GM21447 (cell line): ENCODE measurements at regions not wholly inside any gene's neighbourhood (a gene's known extent, or its start where the extent isn't known, plus 50 kb on each side); places are given as distances from the start of the nearest gene placed in this dataset.

Source experiments
- ATAC-seq: cut with Tn5 transposase; IDR thresholded peaks from one replicate; pipeline ENCODE4 v1.9.1; 2021; ENCODE audit not compliant: unreplicated experiment

DNA sequence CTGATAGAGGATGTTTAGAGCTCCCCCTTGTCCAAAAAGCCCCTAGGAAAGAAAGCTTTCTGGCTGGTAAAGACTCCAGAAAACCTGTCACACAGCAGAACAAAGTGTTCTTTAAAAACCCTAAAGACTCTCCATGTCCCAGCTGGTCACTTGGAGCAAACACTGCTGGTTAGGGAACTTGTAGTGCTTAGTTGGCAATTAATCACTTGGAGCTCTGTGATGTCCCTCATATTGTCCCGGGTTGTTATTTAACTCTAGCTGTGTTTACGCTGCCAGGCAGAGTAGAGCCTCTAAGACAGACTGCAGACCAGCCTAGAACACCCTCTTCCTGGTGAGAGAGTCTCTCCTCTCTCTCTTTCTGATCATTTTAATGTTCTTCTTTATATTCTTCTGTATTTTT, 267.3 kb downstream of the BCOR start:
- ATAC-seq, result no peak

DNA sequence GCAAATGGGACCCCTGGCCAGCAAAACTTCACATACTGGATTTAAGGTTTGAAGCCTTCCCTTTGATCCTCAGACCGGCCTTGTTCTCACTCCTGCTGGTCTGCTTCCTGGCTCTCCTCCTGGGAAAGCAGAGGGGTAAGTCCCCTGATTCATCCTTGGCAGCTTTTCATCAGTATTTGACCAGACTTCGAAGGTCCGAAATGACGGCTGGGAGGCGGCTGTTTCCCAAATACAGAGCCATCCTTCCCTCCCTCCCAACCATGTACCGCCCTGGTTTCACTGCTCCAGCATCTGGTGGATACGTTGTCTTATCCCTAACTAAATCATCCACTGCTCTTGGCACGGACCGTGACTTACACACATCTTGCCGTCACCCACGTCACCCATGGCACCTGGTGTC, 265.5 kb downstream of the BCOR start:
- no peak for ATAC-seq

DNA sequence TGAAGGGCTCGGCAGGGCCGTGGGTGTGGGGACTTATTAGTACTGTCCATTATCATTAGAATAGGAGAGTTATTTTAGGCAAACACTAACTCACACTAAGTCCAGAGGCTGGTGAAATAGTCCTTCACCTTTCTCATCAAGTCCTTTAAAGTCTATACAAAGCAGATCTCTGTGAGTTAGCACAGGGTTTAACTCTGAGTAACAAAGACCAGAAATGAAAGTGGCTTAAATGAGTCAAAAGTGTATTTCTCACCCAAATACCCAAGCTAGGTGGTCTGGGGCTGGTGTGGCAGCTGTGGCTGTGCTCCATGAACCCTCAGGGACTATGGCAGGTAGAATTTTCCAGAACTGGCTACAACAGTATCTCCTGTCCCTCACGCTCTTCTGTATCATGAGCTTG, 263.2 kb downstream of the BCOR start:
- ATAC-seq, result no peak

DNA sequence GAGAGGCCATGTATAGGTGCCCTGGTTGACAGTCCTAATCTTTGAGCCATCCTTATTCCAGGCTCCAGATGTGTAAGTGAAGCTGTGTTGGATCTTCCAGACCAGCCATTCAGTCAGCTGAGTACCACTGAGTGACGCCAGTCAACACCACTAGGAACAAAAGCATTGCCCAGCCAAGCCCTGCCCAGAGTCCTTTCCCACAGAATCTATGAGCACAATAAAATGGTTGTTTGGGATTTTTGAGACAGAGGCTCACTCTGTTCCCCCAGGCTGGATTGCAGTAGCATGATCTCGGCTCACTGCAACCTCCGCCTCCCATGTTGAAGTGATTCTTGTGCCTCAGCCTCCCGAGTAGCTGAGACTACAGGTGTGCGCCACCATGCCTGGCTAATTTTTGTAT, 262.5 kb downstream of the BCOR start:
- ATAC-seq, result no peak

DNA sequence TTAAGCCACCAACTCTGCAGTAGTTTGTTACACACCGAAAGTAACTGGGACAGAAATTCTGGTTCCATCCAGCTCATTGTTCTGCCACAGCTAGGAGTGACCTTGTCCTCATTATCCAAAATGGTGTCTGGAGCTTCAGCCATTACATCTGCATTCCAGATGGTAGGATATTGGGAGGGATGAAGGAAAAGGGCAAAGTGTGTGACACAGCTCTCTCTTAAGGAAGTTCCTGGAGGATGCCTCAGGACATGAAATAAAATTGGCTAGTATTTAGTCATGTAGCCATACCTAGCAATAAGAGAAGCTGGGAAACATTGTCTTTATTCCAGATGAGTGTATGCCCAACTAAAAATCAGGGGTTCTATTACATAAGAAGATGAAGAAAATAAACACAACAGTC, 262.0 kb downstream of the BCOR start:
- ATAC-seq, result no peak

DNA sequence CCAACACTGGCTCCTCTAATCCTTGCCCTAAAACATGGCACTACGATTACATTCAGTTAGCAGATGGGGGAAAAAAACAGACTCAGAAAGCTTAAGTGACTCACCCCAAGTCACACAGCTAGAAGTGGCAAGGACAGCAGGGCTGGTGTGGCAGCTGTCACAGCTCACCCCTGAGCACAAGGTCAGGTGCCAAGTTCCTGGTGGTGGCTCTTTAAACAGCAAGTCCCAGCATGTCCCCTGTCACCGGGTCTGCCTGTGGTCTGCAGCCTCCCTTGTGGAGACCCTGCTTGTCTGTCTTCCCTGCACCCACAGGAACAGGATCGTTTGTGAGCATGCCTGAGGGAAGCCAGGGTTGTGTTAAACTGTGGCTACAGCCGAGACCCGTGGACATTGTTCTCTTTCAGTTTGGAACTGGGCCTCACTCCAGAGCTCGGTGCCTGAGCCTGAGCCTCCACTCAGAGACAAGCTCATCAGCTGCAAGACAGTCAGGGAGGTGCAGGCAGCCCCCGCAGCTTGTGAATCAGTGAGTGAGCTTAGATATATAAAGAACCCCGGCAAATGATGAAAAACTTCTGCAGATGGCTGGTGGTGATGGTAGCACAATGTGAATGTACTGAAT, 260.8 kb downstream of the BCOR start:
- ATAC-seq, result no peak

DNA sequence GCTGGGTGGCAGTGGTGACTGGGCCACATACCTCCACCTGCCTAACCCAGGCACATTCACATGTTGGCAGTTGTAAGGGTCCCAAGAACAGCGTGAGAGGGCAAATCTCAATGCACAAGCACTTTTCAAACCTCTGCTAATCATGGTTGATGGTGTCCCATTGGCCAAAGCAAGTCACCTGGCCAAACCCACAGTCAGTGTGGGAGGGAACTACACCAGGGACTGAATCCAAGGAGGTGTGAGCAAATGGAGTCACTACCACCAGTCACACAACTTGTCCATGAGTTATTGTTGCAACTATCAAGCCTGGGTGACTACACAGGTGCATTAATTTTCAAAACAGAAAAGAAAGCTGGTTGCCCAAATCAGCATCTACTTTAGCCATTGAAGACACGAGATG, 260.1 kb downstream of the BCOR start:
- ATAC-seq, result no peak

DNA sequence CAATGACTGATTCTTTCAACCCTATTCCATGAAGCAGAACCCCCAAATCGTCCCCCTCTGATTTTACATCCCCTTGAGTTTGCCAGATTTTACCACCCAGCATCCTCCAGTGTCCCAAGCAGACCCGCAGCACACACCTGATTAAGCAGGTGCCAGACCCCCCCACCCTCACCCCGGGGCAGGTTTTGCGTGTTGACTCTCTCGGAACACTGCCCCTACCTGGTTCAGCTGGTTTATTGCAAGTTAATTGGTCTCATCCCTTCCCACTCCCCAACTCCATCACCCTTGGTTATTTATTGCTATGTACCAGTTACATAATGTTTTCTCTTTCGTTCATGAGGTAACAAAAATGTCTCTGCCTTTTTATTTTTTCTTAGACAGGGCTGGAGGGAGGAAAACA, 258.4 kb downstream of the BCOR start:
- no peak for ATAC-seq

DNA sequence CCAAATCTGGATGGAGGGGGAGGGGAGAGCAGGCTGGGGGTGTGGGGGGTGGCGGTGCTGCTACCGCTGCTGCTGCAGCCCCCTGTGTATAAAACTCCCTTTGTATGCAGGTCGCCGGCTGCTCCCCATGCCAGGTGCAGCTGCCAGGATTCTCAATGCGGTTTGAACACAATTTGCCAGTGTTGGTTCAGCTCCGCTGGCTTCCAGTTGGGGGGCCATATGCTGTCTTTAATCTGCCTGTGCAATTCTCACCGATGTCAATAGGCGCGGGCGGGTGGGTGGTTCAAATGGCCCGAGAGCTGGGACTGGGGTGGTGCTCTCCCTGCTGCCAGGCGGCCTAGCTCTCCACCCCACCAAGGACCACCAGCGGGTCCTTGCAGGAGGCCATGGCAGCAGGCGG, 257.6 kb downstream of the BCOR start:
- no peak for ATAC-seq

DNA sequence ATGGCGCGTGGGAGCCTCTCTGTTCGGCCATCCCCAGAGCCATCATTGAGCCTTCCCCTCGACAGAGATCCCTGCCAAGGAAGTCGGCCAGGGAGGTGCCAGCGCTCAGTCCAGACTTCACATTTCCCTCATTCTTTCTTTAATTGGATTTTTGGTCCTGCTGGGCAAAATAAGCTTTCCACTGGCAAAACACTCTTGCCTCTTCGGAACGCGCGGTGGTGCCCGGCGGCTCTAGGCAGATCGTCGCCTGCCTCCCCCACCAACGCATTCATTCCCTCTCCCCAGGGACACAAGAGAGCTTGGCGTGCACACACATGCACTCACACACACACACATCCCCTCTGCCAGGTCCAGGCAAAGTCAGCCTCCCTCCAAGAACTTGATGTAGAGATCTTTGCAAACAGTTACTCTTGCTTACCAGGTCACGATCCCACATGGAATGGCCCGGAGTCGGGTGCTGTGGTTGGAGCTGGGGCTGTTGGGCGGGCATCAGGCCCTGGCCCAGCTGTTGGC, 257.1 kb downstream of the BCOR start:
- no peak for ATAC-seq

DNA sequence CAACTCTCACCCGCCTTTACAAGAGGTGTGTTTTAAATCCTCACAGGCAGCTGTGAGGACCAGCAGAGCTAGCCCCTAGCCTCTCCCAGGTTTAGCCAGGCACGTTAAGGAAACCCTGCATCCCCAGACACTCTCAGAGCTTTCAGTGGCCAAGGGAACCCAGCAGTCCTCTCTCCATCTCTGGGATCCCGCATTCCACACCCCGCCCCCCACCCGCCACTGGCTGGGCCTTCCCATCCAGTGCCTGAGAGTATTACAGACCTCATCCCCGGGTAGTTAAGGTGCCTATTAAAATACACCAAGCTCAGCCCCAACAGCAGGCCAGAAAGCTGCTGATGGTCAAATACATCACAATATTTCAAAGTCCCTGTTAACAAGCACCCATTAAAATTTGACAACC, 256.2 kb downstream of the BCOR start:
- no peak for ATAC-seq

DNA sequence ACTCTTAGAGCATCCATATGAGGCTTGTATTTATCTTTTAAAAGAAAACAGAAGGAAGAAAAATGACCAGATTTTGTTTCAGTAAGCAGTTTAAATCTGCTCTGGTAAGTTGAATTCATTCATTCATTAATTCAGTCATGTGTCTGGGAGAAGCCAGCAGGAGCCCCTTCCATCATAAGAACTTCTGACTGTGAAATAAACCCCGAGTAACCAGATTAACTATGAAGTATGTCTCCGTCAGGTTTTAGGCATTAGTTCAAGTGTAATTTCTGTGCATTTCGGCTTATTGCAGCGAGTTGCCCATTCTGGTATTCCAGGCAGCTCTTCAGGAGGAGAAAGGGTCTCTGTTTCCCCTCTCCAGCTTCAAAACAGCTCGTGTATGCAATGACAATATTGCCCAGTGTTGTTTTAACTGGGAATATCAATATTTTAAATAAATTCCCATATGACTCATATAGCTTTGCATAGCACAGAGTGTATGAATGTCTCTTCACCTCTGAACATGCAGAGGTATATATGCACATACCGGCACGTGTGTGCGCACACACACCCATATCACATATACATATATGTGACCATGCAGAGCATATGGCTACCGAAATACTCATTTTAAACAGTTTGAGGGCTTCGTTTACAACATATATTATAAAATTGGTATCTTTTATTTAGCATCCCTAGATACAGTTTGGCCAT, 255.3 kb downstream of the BCOR start:
- ATAC-seq, result no peak

DNA sequence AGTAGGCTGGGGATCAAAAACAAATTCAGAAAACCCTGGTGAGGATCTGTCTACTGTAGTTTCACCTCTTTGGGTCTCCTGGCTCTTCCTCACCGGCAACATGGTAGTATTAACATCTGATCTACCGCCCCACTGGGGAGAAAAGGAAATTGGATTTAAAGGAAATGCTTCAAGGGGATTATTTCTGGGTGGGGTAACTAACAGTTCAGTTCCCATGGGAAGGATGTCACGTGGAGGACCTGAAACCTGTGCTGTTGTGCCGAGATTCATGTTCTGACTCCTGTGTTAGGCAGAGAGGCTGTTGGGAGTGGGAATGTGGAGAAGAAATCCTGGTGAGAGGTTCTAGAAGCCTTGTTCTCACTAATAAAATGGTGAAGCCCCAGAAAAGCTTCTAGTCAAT, 254.4 kb downstream of the BCOR start:
- no peak for ATAC-seq

DNA sequence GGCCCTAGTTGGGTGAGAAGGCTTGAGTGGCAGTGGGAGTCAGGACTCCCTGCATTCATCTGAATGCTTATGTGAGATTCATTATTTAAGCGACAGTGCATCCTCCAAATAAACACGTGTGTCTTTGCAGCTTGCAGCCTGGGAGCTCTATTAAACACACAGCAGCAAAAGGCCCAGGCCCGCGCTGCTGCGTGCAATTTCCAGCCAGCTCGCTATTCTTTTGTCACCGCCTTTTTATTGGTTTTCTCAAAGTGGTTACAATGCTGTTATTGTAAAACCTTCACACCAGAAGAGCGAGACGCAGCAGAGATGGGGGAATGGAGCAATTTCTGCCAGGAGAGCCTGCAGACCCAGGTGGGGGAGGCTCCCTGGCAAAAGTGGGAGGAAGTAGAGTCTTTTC, 252.5 kb downstream of the BCOR start:
- no peak for ATAC-seq

DNA sequence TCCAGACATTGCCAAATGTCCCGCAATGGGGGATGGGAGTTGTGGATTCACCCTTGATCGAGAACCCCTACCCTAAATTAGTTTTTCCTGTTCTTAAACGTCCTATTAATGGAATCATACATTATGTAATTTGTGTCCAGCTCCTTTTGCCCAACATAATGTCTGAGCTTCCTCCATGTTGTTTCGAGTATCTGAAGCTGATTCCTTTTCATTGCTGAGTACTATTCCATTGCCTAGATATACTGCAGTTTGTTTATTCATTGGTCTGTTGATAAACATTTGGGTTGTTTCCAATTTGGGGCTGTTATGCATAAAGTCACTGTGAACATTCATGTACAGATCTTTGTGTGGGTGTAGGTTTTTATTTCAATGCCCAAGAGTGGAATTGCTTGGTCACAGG, 251.3 kb downstream of the BCOR start:
- ATAC-seq, result no peak

DNA sequence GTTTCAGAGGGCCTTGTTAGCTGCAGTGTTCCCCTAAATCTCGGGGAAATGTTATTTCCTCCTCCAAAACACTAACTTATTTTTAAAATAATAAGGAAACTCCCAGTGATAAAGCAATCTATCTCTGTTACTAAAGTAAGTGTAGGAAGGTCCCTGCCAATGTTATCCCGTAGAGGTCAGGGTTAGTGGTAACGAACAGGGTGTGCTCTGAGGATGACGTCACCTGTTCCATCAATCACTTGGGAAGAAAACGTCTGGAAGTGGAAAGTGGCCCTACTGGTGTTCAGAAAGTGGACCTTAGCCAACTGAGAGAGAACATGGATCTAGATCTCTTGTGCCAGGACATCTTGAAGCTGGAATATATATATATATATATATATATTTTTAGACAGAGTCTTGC, 249.5 kb downstream of the BCOR start:
- no peak for ATAC-seq

DNA sequence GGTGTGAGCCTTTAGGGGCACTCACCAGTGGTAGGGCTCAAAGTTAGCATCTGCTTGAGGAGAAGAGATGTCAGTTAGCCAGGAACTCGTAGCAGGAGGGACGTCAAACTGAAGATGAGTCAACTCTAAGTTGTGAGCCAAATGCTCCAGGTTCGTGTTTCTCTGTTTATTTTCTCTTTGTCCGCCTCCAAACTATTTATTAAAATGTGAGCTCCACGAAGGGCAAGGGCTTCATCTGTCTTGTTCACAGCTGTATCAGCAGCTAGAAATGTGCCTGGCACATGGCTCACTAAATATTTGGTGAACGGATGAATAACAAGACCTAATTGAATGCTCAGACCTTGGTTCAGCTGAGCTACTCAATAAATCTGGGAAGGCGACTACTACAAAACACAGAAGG, 248.9 kb downstream of the BCOR start:
- no peak for ATAC-seq

DNA sequence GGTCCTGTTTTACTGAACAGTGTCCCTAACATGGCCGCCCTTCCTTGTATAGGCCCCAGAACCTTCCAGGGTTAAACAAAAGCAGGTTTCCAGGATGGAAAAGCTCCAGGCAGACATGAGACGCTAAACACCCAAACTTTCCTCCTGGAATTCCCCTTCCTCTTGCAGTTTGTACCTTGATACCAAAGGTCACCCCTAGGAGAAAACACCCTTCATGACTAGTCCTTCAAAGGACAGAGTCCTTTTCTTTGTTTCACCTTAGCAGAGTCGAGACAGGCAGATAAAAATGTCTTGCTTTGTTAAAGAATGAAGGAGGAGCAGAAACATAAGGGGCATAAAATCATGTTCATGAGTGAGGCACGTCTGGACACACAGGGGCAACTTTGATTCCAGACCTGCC, 247.5 kb downstream of the BCOR start:
- ATAC-seq, result no peak

DNA sequence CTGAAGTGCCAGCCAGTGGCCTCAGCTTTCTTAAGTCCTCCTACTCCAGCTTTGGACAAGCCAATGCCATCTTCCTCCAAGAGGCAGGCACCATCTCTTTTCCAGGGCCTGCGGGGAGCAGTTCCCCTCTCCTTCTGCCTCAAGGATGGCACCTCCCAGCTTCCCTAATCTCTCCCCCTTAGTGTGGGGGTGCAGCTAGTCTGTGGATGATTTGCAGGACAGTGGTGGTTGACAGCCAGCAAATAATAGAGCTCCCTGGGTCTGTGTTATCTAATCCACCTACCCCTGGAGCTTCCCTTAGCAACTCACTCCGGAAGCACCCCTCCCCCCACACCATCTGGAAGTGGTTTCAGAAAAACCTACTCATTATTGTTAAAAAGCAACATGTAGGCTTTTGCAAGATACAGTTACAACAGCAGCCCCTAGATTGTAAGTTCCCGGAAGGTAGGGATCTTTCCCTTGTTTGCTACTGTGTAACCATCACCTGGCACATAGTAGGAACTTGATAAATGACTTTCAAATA, 247.1 kb downstream of the BCOR start:
- ATAC-seq, result no peak

DNA sequence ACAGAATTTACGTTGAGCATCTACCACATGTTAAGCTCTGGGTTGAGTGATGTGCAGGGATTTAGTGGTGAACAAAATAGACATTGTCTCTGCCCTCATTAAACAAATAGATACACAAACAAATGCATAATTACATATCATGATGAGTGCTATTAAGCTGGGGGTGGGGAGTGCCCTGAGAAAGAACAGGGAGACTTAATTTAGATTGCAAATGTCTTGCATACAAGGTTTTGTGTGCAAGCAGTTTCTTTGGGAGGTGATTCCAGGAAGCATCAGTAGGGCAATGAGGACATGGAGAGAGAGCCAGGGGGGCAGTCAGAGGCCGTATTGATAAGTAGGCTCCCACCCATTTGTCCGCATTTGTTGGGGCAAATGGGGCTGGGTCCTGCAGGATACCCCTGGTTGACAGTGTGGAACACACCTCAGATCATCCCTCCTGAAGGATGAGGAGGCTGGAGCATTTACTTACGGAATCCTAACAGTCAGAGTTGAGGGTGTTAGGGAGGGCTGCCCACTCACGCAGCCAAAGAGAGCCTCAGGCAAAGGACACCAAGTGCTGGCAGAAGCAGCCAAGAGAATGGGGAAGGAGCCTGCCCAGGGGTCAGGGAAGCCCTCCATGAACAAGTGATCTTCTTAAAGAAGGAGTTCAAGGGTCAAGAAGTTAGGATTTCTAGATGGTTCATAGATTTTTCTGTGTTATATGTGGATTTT, 245.9 kb downstream of the BCOR start:
- ATAC-seq, result no peak

DNA sequence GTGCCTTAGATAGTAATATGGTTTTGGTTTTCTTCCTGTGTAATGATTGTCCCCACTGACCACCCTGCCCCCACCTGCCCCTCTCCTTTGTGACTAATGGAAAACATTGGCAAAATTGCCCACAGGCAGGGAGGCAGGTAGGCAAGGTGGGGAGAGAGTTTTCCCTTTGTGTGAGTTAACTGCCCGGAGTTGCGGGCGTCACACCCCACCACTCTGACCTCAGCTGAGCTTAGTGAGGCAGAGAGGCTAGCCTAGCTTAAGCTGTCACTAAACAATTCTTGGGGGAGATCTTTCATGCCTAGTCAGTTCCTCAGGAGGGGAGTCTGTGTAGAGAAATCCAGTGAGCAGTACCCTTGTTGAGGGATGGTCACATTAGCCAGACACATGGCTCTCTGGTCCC, 245.3 kb downstream of the BCOR start:
- ATAC-seq, result no peak

DNA sequence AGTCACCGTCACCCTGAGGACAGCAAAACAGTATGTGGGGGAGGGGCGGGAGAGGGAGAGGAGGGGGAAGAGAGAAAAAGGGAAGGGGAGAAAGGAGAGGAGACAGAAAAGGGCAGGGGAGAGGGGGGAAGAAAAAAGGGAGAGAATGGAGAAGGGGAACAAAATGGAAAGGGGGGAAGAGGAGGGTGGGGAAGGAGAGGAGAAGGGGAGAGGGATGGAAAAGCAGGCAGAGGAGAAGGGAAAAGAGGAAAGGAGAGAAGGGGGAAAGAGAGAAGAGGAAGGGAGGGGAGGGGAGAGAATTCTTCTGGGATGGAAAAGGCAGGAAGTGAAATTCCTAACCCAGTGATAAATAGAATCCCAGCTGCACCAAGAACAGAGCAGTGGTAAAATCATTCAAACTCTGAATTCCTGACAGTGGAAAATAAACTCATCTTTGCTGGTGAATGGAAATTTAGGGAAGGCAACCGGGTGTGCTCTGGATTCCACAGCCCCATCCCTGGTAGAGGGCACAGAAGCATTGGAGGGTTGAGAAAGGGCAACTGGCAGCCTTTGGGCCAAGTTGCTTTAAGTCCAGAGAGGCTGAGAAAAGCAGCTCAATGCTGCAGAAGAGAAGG, 244.2 kb downstream of the BCOR start:
- no peak for ATAC-seq
